KBM-7 (cell line): ENCODE measurements at regions not wholly inside any gene's neighbourhood (a gene's known extent, or its start where the extent isn't known, plus 50 kb on each side); places are given as distances from the start of the nearest gene placed in this dataset.

Source experiments
- DNase-seq: peaks from one replicate; pipeline ENCODE4 v3.0.0-alpha.2; 2015
- in situ Hi-C: fragments of 300-500 bp; cut with MboI; formaldehyde crosslinking; loops from 2 replicates; pipeline ENCODE4 v1.14.3; 2020; ENCODE audit warnings: low sequenced_read_pairs, low pct_unique_long_range_greater_than_20kb, mixed read lengths

- no peak for DNase-seq
- in situ Hi-C loops = no loop called here
Measured at GRCh38 chr3:24937780-24938179, 443.1 kb upstream of the THRB start.

GRCh38 chr3:24943961-24944360, 449.3 kb upstream of the THRB start:
- in situ Hi-C loops = no loop called here
- no peak for DNase-seq

DNA sequence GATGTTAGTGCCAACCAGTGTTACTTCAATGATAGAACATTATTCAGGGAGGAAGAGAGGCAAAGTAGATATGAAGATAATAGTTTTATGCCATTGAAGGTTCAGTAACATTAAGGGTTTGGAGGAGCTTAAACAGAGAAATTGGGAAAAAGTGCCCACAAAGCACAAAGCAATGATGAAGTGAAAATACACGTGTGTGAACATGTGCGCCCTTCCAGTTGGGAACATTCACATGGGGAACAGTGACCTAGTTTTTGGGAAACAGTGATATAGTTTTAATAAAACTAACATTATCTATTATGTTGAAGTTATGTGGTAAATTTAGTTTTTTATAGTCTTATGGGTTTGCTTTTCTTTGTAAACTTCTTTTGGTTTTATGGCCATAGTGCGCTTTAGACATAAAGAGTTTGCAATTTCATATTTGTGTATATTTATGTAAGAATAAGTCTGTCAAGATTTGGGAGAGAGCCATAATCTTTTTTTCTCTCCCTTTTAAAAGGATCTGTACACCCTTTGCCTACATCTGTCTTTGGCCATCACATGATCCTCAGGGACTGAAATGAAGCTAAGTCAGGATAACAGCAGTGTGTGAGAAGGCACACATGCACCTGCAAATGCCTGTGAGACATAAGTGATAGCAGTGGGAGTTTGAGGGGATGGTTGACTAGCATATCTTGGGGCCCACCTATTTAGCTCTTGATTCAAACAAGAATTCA, 450.3 kb upstream of the THRB start:
- in situ Hi-C loops = no loop called here

GRCh38 chr3:24945563-24945962, 450.9 kb upstream of the THRB start:
- in situ Hi-C loops = no loop called here
- DNase-seq = no peak

More for the DNA sequence above, 450.3 kb upstream of the THRB start:
- DNase-seq = no peak

DNA sequence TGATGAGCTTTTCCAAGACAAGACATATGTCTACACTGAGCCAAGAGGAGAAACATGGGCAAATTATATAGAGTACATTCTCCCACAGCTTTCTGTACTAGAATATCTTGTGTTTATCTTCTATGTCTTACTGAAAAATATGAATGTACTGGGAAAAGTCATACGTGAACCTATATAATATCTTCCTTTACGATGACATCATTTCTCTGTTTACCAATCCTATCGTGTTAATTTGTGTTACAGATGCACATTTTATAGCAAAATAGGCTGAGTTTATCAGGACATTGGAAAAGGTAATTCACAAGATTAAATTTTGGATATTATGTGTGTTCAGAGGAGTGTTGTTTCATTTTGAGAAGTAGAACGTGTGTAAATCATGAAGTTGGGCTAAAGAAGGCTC, 452.5 kb upstream of the THRB start:
- no peak for DNase-seq
- in situ Hi-C loops = no loop called here

- in situ Hi-C loops = no loop called here
Measured at GRCh38 chr3:24951180-24951579, 456.5 kb upstream of the THRB start.

GRCh38 chr3:24952388-24952787, 457.7 kb upstream of the THRB start:
- in situ Hi-C loops = no loop called here
- no peak for DNase-seq

More at GRCh38 chr3:24951180-24951579, 456.5 kb upstream of the THRB start:
- no peak for DNase-seq

GRCh38 chr3:24953060-24953771, 458.6 kb upstream of the THRB start:
- no peak for DNase-seq
- in situ Hi-C loops = no loop called here

DNA sequence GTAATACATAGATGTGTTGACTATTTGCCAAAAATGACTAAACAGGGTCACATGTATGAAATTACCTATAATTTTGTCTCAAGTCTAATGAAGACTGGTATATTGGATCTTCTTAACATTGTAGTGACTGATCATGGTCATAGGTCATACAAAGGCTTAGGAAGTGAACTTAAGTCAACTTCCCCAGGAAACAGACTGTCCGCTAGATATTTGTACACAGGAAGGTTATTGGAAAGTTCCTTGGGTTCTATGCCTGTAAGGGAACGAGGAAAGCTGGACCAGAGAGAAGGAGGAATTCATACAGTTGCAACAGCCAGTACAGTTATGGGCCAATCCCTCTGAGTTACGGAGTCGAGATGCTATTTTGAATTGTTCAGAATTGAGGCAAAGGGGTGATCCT, 462.0 kb upstream of the THRB start:
- in situ Hi-C loops = no loop called here
- DNase-seq = no peak

DNA sequence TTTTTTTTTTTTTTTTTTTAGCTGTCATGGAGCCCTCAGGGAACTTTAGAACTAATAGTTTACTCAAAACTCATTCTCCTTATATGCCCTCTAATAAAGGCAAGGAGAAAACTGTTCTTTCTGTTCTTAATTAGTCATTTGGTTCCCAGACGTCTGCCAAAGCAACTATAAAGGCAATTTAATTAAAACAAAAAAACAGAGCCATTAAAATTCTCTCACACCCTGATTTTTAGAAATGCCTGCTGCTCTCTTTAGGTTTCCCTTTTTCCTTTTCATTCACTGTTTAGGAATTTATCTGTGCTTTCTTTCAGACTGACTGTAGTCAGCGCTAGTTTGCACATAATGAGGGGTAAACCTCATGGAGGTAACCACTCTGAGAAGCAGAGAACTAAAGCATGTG, 463.6 kb upstream of the THRB start:
- in situ Hi-C loops = no loop called here
- DNase-seq = no peak

GRCh38 chr3:24958910-24959447, 464.3 kb upstream of the THRB start:
- DNase-seq = no peak
- in situ Hi-C loops = no loop called here

DNA sequence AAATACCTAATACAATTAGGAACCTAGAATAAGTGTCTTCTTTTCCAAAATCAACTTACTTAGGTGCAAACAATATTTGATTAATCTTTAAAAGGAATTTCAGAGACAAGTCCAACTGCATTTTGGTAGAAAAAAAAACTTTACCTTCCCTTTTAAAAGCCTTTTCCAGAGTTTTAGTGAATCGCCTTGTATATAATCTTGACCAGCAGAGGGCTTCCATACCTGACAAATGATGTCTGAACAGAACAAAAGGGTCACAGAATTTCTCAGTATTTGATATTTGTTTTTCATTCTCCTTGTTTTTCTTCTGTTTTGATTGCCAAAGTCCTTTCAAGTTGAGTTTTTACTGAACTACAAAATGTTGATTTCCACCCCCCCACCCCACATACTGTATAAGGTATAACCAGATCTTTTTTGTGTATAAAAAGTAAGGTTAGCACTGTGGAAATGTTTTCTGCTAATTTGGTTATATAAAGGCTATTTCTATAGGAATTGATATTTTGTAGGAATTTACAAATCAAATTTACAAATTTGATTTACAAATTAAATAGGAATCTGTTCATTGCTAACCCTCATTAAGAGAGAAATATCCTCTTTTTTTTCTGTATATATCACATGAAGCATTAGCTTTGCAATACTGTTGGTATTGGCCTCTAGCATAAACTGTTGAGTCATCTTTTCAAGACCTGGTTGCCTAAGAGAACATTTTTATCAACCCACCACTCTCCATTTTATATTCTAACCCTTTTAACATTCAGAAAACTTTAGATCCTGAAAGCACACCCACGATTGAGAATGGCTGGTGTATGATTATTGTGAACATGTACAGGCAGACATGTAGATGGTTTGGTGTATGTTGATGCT, 464.1 kb upstream of the RARB start:
- peak; percentile 15 for DNase-seq
- in situ Hi-C loops = no loop called here

GRCh38 chr3:24965706-24966385, 462.2 kb upstream of the RARB start:
- in situ Hi-C loops = no loop called here
- DNase-seq = no peak

- in situ Hi-C loops = no loop called here
- DNase-seq = no peak
Measured at GRCh38 chr3:24968036-24968435, 460.0 kb upstream of the RARB start.

- DNase-seq = no peak
- in situ Hi-C loops = no loop called here
Measured at GRCh38 chr3:24972491-24972890, 455.6 kb upstream of the RARB start.

- in situ Hi-C loops = no loop called here
Measured at GRCh38 chr3:24981309-24981708, 446.8 kb upstream of the RARB start.

GRCh38 chr3:24981924-24982323, 446.1 kb upstream of the RARB start:
- in situ Hi-C loops = no loop called here
- DNase-seq = no peak

More at GRCh38 chr3:24981309-24981708, 446.8 kb upstream of the RARB start:
- DNase-seq = no peak

- in situ Hi-C loops = no loop called here
- no peak for DNase-seq
Measured at GRCh38 chr3:24985668-24986067, 442.4 kb upstream of the RARB start.

- DNase-seq = no peak
- in situ Hi-C loops = no loop called here
Measured at GRCh38 chr3:24986612-24987011, 441.5 kb upstream of the RARB start.
